K562 (cell line): ENCODE measurements at regions not wholly inside any gene's neighbourhood (a gene's known extent, or its start where the extent isn't known, plus 50 kb on each side); places are given as distances from the start of the nearest gene placed in this dataset.

Experiments
- ATAC-seq: fragments of 200-7000 bp; cut with Tn5 transposase; 3 replicates; pipeline ENCODE4 v1.9.1; 2020; ENCODE audit warnings: moderate library complexity
- BruUV-seq: library from RNA; stranded (reverse); fragments of 400-500 nt; replicated peaks from 2 replicates; lab custom pipeline; 2021; lab: Mats Ljungman, UMichigan
- CTCF ChIA-PET: fragments of 300-600 bp; formaldehyde crosslinking; extraction: SDS; loops from one replicate; lab custom pipeline; 2021; ENCODE audit warnings: low intra/inter-chr PET ratio; lab: Yijun Ruan, JAX
- POLR2A ChIA-PET: fragments of 300-600, 350-650 bp; sonication (Branson Sonifier 250); formaldehyde crosslinking; extraction: SDS; loops from one replicate; lab custom pipeline; 2021; ENCODE audit warnings: antibody characterized with exemption, inconsistent platforms; lab: Yijun Ruan, JAX
- DNase-seq, 4 experiments: peaks; one replicate each; pipeline versions ENCODE4 v3.0.0 to v3.0.0-alpha.2; 2011 to 2018; ENCODE audit warnings: low spot score in 3 of 4, mixed read lengths in 3 of 4; ENCODE audit errors: extremely low read depth in 1 of 4
- FAIRE-seq: peaks from 2 replicates; lab custom pipeline; 2011; peaks lifted over from hg19 to GRCh38; lab: Jason Lieb, UNC
- H2AFZ ChIP-seq: 2 replicates; pipeline ENCODE4 v1.6.0; 2011; ENCODE audit warnings: low read depth, low read length, control low read depth, inconsistent platforms
- H3K27ac ChIP-seq: fragments of 200-600 bp; 3 replicates; pipeline ENCODE4 v1.8.0; 2011; ENCODE audit warnings: low read depth, mild to moderate bottlenecking, control low read depth, inconsistent platforms, low read length, moderate library complexity, mixed read lengths; ENCODE audit errors: extremely low read depth
- H3K27me3 ChIP-seq, 2 experiments: fragments of 300-600 bp in 1 of 2; 2 replicates in 1 of 2; 3 replicates in 1 of 2; pipeline versions ENCODE4 v1.6.0 to v1.8.0; 2011; ENCODE audit warnings: inconsistent platforms in 2 of 2, low read length in 2 of 2, mild to moderate bottlenecking in 1 of 2, mixed read lengths in 1 of 2, moderate library complexity in 1 of 2; ENCODE audit not compliant: control insufficient read depth in 2 of 2, insufficient read depth in 2 of 2
- H3K36me3 ChIP-seq: fragments of 300-600 bp; 3 replicates; pipeline ENCODE4 v1.8.0; 2011; ENCODE audit warnings: mild to moderate bottlenecking, low read length, inconsistent platforms; ENCODE audit not compliant: control insufficient read depth, insufficient read depth
- H3K4me1 ChIP-seq, 2 experiments: fragments of 200-600 bp in 1 of 2; replicated peaks in 1 of 2; 2 replicates in 1 of 2; 3 replicates in 1 of 2; pipeline versions ENCODE4 v1.5.1 to v1.8.0; 2011; ENCODE audit warnings: inconsistent platforms in 2 of 2, low read length in 2 of 2, mild to moderate bottlenecking in 1 of 2, mixed read lengths in 1 of 2, moderate library complexity in 1 of 2; ENCODE audit not compliant: control insufficient read depth in 2 of 2, insufficient read depth in 2 of 2
- H3K4me2 ChIP-seq: 2 replicates; pipeline ENCODE4 v1.6.1; 2011; ENCODE audit warnings: low read length, control low read depth, inconsistent platforms, mixed read lengths; ENCODE audit not compliant: insufficient read depth
- H3K4me3 ChIP-seq: fragments of 200-600 bp; sonication (generic), shearing (Covaris generic); 2 replicates; pipeline ENCODE4 v1.5.1; 2016; ENCODE audit warnings: control low read depth, inconsistent platforms
- H3K79me2 ChIP-seq: fragments of 200-600 bp; 3 replicates; pipeline ENCODE4 v1.8.0; 2011; ENCODE audit warnings: low read length, inconsistent platforms; ENCODE audit not compliant: control insufficient read depth, insufficient read depth
- H3K9ac ChIP-seq, 2 experiments: 2 replicates each; pipeline versions ENCODE4 v1.6.0 to v1.6.1; 2011; ENCODE audit warnings: low read depth in 2 of 2, low read length in 2 of 2, control low read depth in 1 of 2, inconsistent platforms in 1 of 2, mild to moderate bottlenecking in 1 of 2, mixed read lengths in 1 of 2; ENCODE audit not compliant: insufficient read depth in 1 of 2
- H3K9me1 ChIP-seq: one replicate; pipeline ENCODE4 v1.6.0; 2011; ENCODE audit warnings: inconsistent platforms, mild to moderate bottlenecking, low read length, moderate library complexity; ENCODE audit not compliant: control insufficient read depth, insufficient read depth
- H3K9me3 ChIP-seq: replicated peaks from 2 replicates; pipeline ENCODE4 v1.5.1; 2011; ENCODE audit warnings: low read depth, low read length, inconsistent platforms; ENCODE audit not compliant: control insufficient read depth, insufficient read depth
- H4K20me1 ChIP-seq: replicated peaks from 2 replicates; pipeline ENCODE4 v1.6.1; 2011; ENCODE audit warnings: low read length, inconsistent platforms, mixed read lengths; ENCODE audit not compliant: control insufficient read depth, insufficient read depth
- ELF1 ChIP-seq: fragments of 200-800 bp; sonication (Bioruptor generic); IDR thresholded peaks from 2 replicates; pipeline ENCODE4 v1.6.1; 2016; ENCODE audit warnings: missing genetic modification characterization, missing compliant biosample characterization
- HNRNPH1 ChIP-seq: fragments of 200-400 bp; formaldehyde crosslinking; optimal IDR thresholded peaks from 2 replicates; pipeline ENCODE3; 2017; ENCODE audit warnings: low read depth, mild to moderate bottlenecking, low read length, moderate library complexity
- MTF1 ChIP-seq: fragments of 250-450 bp; sonication (Bioruptor Pico); IDR thresholded peaks from 2 replicates; pipeline ENCODE4 v1.9.0; 2021; ENCODE audit warnings: moderate library complexity, mild to moderate bottlenecking, inconsistent platforms, borderline replicate concordance
- PHF20 ChIP-seq: fragments of 450-650 bp; IDR thresholded peaks from 2 replicates; pipeline ENCODE4 v1.6.1; 2018; ENCODE audit not compliant: partially characterized antibody
- RFX1 ChIP-seq: fragments of 450-650 bp; IDR thresholded peaks from 2 replicates; pipeline ENCODE4 v1.6.1; 2016; ENCODE audit warnings: mild to moderate bottlenecking, moderate library complexity
- SAFB2 ChIP-seq: fragments of 200-400 bp; formaldehyde crosslinking; IDR thresholded peaks from 2 replicates; pipeline ENCODE4 v1.6.1; 2018; ENCODE audit warnings: borderline replicate concordance, low read length, low read depth, moderate library complexity; ENCODE audit not compliant: severe bottlenecking
- SFPQ ChIP-seq: fragments of 200-400 bp; formaldehyde crosslinking; IDR thresholded peaks from 2 replicates; pipeline ENCODE4 v1.6.1; 2017; ENCODE audit warnings: mild to moderate bottlenecking, low read depth, low read length, moderate library complexity
- TEAD2 ChIP-seq: fragments of 450-650 bp; IDR thresholded peaks from 2 replicates; pipeline ENCODE4 v1.6.1; 2016; ENCODE audit warnings: missing genetic modification characterization, control low read depth, missing compliant biosample characterization
- TGIF2 ChIP-seq: sonication (generic); formaldehyde crosslinking; IDR thresholded peaks from 2 replicates; pipeline ENCODE4 v1.8.1; 2022; ENCODE audit warnings: mild to moderate bottlenecking, missing genetic modification reagents, moderate library complexity
- ZNF277 ChIP-seq: fragments of 250-450 bp; sonication (Bioruptor Pico); IDR thresholded peaks from 2 replicates; pipeline ENCODE4 v1.8.0; 2022; ENCODE audit warnings: inconsistent platforms, mild to moderate bottlenecking, moderate library complexity, borderline replicate concordance
- ZNF324 ChIP-seq: fragments of 250-450 bp; sonication (Bioruptor Pico); IDR thresholded peaks from 2 replicates; pipeline ENCODE4 v1.4.0; 2020; ENCODE audit warnings: mild to moderate bottlenecking
- ZNF695 ChIP-seq: fragments of 450-650 bp; formaldehyde crosslinking; IDR thresholded peaks from 2 replicates; pipeline ENCODE4 v1.4.0; 2020; ENCODE audit warnings: mild to moderate bottlenecking, moderate library complexity
- ZNF778 ChIP-seq: fragments of 450-650 bp; formaldehyde crosslinking; IDR thresholded peaks from 2 replicates; pipeline ENCODE4 v1.4.0; 2020; ENCODE audit warnings: mild to moderate bottlenecking, moderate library complexity
- WGBS: fragments of 100-300 bp; shearing (Covaris generic); methylation state at CpG from one replicate; pipeline ENCODE4 v1.1.6; 2016; ENCODE audit warnings: low coverage, mixed read lengths; ENCODE audit not compliant: insufficient coverage; ENCODE audit errors: missing lambda C conversion rate; 5-methylcytosine and 5-hydroxymethylcytosine counted together
- in situ Hi-C: fragments of 300-500 bp; cut with MboI; formaldehyde crosslinking; loops from 4 replicates; pipeline ENCODE4 v1.15.0; 2018; ENCODE audit warnings: inconsistent platforms, mixed read lengths
- intact Hi-C: fragments of 100-400 bp; cut with micrococcal nuclease; formaldehyde crosslinking; loops from 2 replicates; pipeline ENCODE4 v1.14.2; 2022

GRCh38 chr12:87656311-87656710, 372.9 kb downstream of the C12orf50 start:
- Histone ChIP-seq H3K27ac (no peak overlapping the region), H3K4me1 (no peaks in the 10 kb centered on the region), H3K27me3 (no peaks in the 10 kb centered on the region), H3K4me2 (no peak overlapping the region), H4K20me1 (no peaks in the 10 kb centered on the region), H3K4me3 (no peak overlapping the region), H3K9me3 (no peaks in the 10 kb centered on the region; the same call in 1 of the 2 replicates), H2AFZ (no peak overlapping the region), H3K79me2 (no peaks in the 10 kb centered on the region), H3K36me3 (no peaks in the 10 kb centered on the region), H3K9ac (no peak overlapping the region), H3K9me1 (no peaks in the 10 kb centered on the region)
- peak; percentile 30 for TF ChIP-seq RFX1
- no peak for TF ChIP-seq ELF1 (tag)
- FAIRE-seq (no peak), DNase-seq (no peak), ATAC-seq (no peak)
- BruUV-seq: no TSS peak
- WGBS: 0% methylated on average over 1 of the region's 1 CpG
- POLR2A ChIA-PET: no interaction called here
- intact Hi-C loops (no loop called here), in situ Hi-C loops (no loop called here)
- CTCF ChIA-PET: no interaction called here

GRCh38 chr12:87651670-87652425, 377.4 kb downstream of the C12orf50 start:
- no TSS peak for BruUV-seq
- CTCF ChIA-PET: no interaction called here
- H3K4me1 ChIP-seq: no peaks in the 10 kb centered on the region
- FAIRE-seq (no peak), ATAC-seq (no peak), DNase-seq (no peak)
- no peak overlapping the region for H3K4me3 ChIP-seq
- H3K9ac ChIP-seq: no peak overlapping the region
- no peak overlapping the region for H2AFZ ChIP-seq
- in situ Hi-C loops (no loop called here), intact Hi-C loops (no loop called here)
- H3K27me3 ChIP-seq: no peaks in the 10 kb centered on the region
- POLR2A ChIA-PET: no interaction called here
- no peaks in the 10 kb centered on the region for H3K9me1 ChIP-seq
- no peaks in the 10 kb centered on the region for H4K20me1 ChIP-seq
- H3K27ac ChIP-seq: no peak overlapping the region
- no peaks in the 10 kb centered on the region for H3K79me2 ChIP-seq
- no peak overlapping the region for H3K4me2 ChIP-seq
- 5% methylated on average over 3 of the region's 3 CpGs for WGBS
- no peaks in the 10 kb centered on the region for H3K36me3 ChIP-seq
- H3K9me3 ChIP-seq: no peaks in the 10 kb centered on the region; the same call in 1 of the 2 replicates
- TF ChIP-seq ZNF778 (no peak), TEAD2 (no peak), ZNF277 (no peak), PHF20 (no peak), ZNF324 (CRISPR knock-in tag) (no peak), MTF1 (CRISPR knock-in tag) (no peak), HNRNPH1 (no peak), TGIF2 (CRISPR knock-in tag) (no peak), SAFB2 (no peak), ZNF695 (CRISPR knock-in tag) (no peak), SFPQ (no peak)
